Neural cell (in vitro differentiated cells): ENCODE measurements at regions not wholly inside any gene's neighbourhood (a gene's known extent, or its start where the extent isn't known, plus 50 kb on each side); places are given as distances from the start of the nearest gene placed in this dataset.

Experiments
- H2AFZ ChIP-seq: fragments of 200-600, 300-800 bp; sonication (generic), shearing (Covaris generic); 2 replicates; pipeline ENCODE4 v1.6.0; 2014; ENCODE audit warnings: low read depth, mild to moderate bottlenecking, antibody characterized with exemption, low read length, moderate library complexity
- H3F3A ChIP-seq: fragments of 200-600 bp; shearing (Covaris generic); 2 replicates; pipeline ENCODE4 v1.6.1; 2016; ENCODE audit warnings: mild to moderate bottlenecking, moderate library complexity, mixed read lengths, antibody characterized with exemption, low read length; ENCODE audit not compliant: insufficient read depth, poor library complexity, severe bottlenecking
- H3K27ac ChIP-seq: fragments of 200-600, 300-800 bp; sonication (generic), shearing (Covaris generic); 2 replicates; pipeline ENCODE4 v1.5.1; 2014; ENCODE audit warnings: mild to moderate bottlenecking, low read length, moderate library complexity
- H3K27me3 ChIP-seq: fragments of 300-800, 200-600 bp; sonication (generic), shearing (Covaris generic); 2 replicates; pipeline ENCODE4 v1.6.0; 2014; ENCODE audit warnings: mild to moderate bottlenecking, low read depth, low read length, moderate library complexity; ENCODE audit not compliant: insufficient read depth
- H3K36me3 ChIP-seq: fragments of 300-800, 200-600 bp; sonication (generic), shearing (Covaris generic); 2 replicates; pipeline ENCODE4 v1.5.1; 2014; ENCODE audit warnings: mild to moderate bottlenecking, antibody characterized with exemption, low read length, moderate library complexity; ENCODE audit not compliant: insufficient read depth
- H3K4me2 ChIP-seq: fragments of 300-800, 200-600 bp; sonication (generic), shearing (Covaris generic); 2 replicates; pipeline ENCODE4 v1.6.0; 2014; ENCODE audit warnings: mild to moderate bottlenecking, low read length
- H3K4me3 ChIP-seq: fragments of 300-800, 200-600 bp; sonication (generic), shearing (Covaris generic); 2 replicates; pipeline ENCODE4 v1.5.1; 2014; ENCODE audit warnings: mild to moderate bottlenecking, low read length, moderate library complexity
- H3K79me2 ChIP-seq: fragments of 200-600 bp; shearing (Covaris generic); replicated peaks from 2 replicates; pipeline ENCODE4 v1.6.0; 2014; ENCODE audit warnings: mild to moderate bottlenecking, low read length, moderate library complexity; ENCODE audit not compliant: insufficient read depth
- H3K9ac ChIP-seq: fragments of 300-800, 200-600 bp; sonication (generic), shearing (Covaris generic); 2 replicates; pipeline ENCODE4 v1.6.1; 2016; ENCODE audit warnings: mild to moderate bottlenecking, low read length, mixed read lengths
- H3K9me2 ChIP-seq: fragments of 200-600 bp; shearing (Covaris generic); 2 replicates; pipeline ENCODE4 v1.6.1; 2016; ENCODE audit warnings: mild to moderate bottlenecking, low read length, mixed read lengths; ENCODE audit not compliant: insufficient read depth
- H3K9me3 ChIP-seq: fragments of 200-600, 300-800 bp; sonication (generic), shearing (Covaris generic); 2 replicates; pipeline ENCODE4 v1.6.1; 2016; ENCODE audit warnings: mild to moderate bottlenecking, mixed run types, low read length, moderate library complexity, mixed read lengths
- H4K20me1 ChIP-seq: fragments of 200-600 bp; shearing (Covaris generic); 2 replicates; pipeline ENCODE4 v1.6.1; 2016; ENCODE audit warnings: mild to moderate bottlenecking, mixed run types; ENCODE audit not compliant: insufficient read depth
- EP300 ChIP-seq: fragments of 450-650 bp; conservative IDR thresholded peaks from 2 replicates; pipeline ENCODE4 v1.6.1; 2014; ENCODE audit warnings: antibody characterized with exemption, mild to moderate bottlenecking, moderate library complexity; ENCODE audit not compliant: poor library complexity, severe bottlenecking
- EZH2 ChIP-seq: fragments of 200-600, 300-800 bp; shearing (Covaris generic), sonication (generic); IDR thresholded peaks from 2 replicates; pipeline ENCODE4 v1.6.1; 2014; ENCODE audit warnings: antibody characterized with exemption, low read length, borderline replicate concordance, mild to moderate bottlenecking; ENCODE audit not compliant: insufficient read depth, poor library complexity, severe bottlenecking
- MXI1 ChIP-seq: fragments of 450-650 bp; conservative IDR thresholded peaks from 2 replicates; pipeline ENCODE4 v1.6.1; 2014; ENCODE audit warnings: antibody characterized with exemption, mild to moderate bottlenecking; ENCODE audit not compliant: poor library complexity, severe bottlenecking
- POLR2AphosphoS5 ChIP-seq: IDR thresholded peaks from 2 replicates; pipeline ENCODE4 v1.6.1; 2012
- RAD21 ChIP-seq: fragments of 450-650 bp; conservative IDR thresholded peaks from 2 replicates; pipeline ENCODE4 v1.6.1; 2014; ENCODE audit warnings: antibody characterized with exemption, mild to moderate bottlenecking, moderate library complexity
- SMC3 ChIP-seq: fragments of 450-650 bp; conservative IDR thresholded peaks from 2 replicates; pipeline ENCODE4 v1.6.1; 2014; ENCODE audit warnings: antibody characterized with exemption, mild to moderate bottlenecking, moderate library complexity; ENCODE audit not compliant: poor library complexity
- TAF1 ChIP-seq: IDR thresholded peaks from 2 replicates; pipeline ENCODE4 v1.6.1; 2012; ENCODE audit warnings: low read depth
- TF ChIP-seq, protein P1 (sequence below): fragments of 450-650 bp; IDR thresholded peaks from 2 replicates; pipeline ENCODE4 v1.5.1; 2014; ENCODE audit warnings: antibody characterized with exemption, mild to moderate bottlenecking, moderate library complexity; ENCODE audit not compliant: poor library complexity, severe bottlenecking
- TF ChIP-seq, protein P2 (sequence below): IDR thresholded peaks from 2 replicates; pipeline ENCODE4 v1.6.1; 2012; ENCODE audit warnings: borderline replicate concordance

DNA sequence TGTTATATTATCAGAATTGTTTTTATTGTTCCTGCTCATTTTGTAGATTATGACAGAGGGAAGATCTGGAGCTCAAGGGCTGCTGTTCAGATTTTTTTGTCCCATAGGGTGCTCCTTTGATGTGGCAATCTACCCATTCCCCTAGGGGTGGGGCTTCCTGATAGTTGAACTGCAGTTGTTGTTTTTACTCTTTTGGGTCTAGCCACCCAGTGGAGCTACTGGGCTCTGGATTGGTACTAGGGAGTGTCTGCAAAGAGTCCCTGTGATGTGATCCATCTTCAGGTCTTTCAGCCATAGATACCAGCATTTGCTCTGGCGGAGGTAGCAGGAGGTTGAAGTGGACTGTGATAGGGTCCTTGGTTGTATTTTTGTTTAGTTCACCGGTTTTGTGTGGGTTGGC lies 57.9 kb upstream of the SLCO1B1 start:
- TF ChIP-seq RAD21 (no peak), POLR2AphosphoS5 (no peak), EZH2 (no peak), EP300 (no peak), SMC3 (no peak), MXI1 (no peak), TAF1 (no peak)
- TF ChIP-seq, protein P1, sequence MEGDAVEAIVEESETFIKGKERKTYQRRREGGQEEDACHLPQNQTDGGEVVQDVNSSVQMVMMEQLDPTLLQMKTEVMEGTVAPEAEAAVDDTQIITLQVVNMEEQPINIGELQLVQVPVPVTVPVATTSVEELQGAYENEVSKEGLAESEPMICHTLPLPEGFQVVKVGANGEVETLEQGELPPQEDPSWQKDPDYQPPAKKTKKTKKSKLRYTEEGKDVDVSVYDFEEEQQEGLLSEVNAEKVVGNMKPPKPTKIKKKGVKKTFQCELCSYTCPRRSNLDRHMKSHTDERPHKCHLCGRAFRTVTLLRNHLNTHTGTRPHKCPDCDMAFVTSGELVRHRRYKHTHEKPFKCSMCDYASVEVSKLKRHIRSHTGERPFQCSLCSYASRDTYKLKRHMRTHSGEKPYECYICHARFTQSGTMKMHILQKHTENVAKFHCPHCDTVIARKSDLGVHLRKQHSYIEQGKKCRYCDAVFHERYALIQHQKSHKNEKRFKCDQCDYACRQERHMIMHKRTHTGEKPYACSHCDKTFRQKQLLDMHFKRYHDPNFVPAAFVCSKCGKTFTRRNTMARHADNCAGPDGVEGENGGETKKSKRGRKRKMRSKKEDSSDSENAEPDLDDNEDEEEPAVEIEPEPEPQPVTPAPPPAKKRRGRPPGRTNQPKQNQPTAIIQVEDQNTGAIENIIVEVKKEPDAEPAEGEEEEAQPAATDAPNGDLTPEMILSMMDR = no peak
- TF ChIP-seq, protein P2, sequence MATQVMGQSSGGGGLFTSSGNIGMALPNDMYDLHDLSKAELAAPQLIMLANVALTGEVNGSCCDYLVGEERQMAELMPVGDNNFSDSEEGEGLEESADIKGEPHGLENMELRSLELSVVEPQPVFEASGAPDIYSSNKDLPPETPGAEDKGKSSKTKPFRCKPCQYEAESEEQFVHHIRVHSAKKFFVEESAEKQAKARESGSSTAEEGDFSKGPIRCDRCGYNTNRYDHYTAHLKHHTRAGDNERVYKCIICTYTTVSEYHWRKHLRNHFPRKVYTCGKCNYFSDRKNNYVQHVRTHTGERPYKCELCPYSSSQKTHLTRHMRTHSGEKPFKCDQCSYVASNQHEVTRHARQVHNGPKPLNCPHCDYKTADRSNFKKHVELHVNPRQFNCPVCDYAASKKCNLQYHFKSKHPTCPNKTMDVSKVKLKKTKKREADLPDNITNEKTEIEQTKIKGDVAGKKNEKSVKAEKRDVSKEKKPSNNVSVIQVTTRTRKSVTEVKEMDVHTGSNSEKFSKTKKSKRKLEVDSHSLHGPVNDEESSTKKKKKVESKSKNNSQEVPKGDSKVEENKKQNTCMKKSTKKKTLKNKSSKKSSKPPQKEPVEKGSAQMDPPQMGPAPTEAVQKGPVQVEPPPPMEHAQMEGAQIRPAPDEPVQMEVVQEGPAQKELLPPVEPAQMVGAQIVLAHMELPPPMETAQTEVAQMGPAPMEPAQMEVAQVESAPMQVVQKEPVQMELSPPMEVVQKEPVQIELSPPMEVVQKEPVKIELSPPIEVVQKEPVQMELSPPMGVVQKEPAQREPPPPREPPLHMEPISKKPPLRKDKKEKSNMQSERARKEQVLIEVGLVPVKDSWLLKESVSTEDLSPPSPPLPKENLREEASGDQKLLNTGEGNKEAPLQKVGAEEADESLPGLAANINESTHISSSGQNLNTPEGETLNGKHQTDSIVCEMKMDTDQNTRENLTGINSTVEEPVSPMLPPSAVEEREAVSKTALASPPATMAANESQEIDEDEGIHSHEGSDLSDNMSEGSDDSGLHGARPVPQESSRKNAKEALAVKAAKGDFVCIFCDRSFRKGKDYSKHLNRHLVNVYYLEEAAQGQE = no peak
- H3F3A ChIP-seq = no peaks in the 10 kb centered on the region
- H3K27me3 ChIP-seq = no peaks in the 10 kb centered on the region
- no peaks in the 10 kb centered on the region for H4K20me1 ChIP-seq
- H3K79me2 ChIP-seq = no peaks in the 10 kb centered on the region
- no peak overlapping the region for H3K4me2 ChIP-seq
- no peak overlapping the region for H3K27ac ChIP-seq
- H3K36me3 ChIP-seq = no peaks in the 10 kb centered on the region
- H3K9me2 ChIP-seq = no peaks in the 10 kb centered on the region
- no peaks in the 10 kb centered on the region for H3K9me3 ChIP-seq
- no peak overlapping the region for H3K4me3 ChIP-seq
- no peak overlapping the region for H3K9ac ChIP-seq
- no peak overlapping the region for H2AFZ ChIP-seq

- H3K9me3 ChIP-seq = no peaks in the 10 kb centered on the region
- no peaks in the 10 kb centered on the region for H3F3A ChIP-seq
- H3K36me3 ChIP-seq = no peaks in the 10 kb centered on the region
- no peaks in the 10 kb centered on the region for H3K9me2 ChIP-seq
- TF ChIP-seq SMC3 = no peak
- TF ChIP-seq POLR2AphosphoS5 = no peak
- no peak for TF ChIP-seq EP300
- no peak for TF ChIP-seq TAF1
- no peak for TF ChIP-seq MXI1
- no peak for TF ChIP-seq EZH2
- TF ChIP-seq RAD21 = no peak
- TF ChIP-seq, protein P1 = no peak
- TF ChIP-seq, protein P2 = no peak
- H4K20me1 ChIP-seq = no peaks in the 10 kb centered on the region
- no peaks in the 10 kb centered on the region for H3K27me3 ChIP-seq
- no peak overlapping the region for H3K4me2 ChIP-seq
- H3K4me3 ChIP-seq = no peak overlapping the region
- H3K9ac ChIP-seq = no peak overlapping the region
- H3K79me2 ChIP-seq = no peaks in the 10 kb centered on the region
- no peak overlapping the region for H3K27ac ChIP-seq
- no peak overlapping the region for H2AFZ ChIP-seq
Observed at GRCh38 chr12:21073822-21074460, 57.1 kb upstream of the SLCO1B1 start.
